ENCODE measurements at regions not wholly inside any gene's neighbourhood (a gene's known extent, or its start where the extent isn't known, plus 50 kb on each side); places are given as distances from the start of the nearest gene placed in this dataset.

- no peak overlapping the region for H3K4me3 ChIP-seq (ENCODE audit: low read depth, low read length)
- ChIA-PET CTCF (no interaction called here), POLR2A (no interaction called here)
- H3K9me3 ChIP-seq (ENCODE audit: control insufficient read depth, insufficient read depth, low read depth, low read length): no peaks in the 10 kb centered on the region
- no peaks in the 10 kb centered on the region for H3K36me3 ChIP-seq (ENCODE audit: control insufficient read depth in 2 of 2, insufficient read depth in 1 of 2, low read length in 2 of 2)
- H3K4me1 ChIP-seq (ENCODE audit: control insufficient read depth, insufficient read depth, low read length): no peaks in the 10 kb centered on the region
- no peak overlapping the region for H3K27ac ChIP-seq (ENCODE audit: extremely low read depth, low read depth, low read length)
- TF ChIP-seq BCL6B (tag by site-specific recombination; IDR thresholded peaks at IDR 0.05): no peak
- TF ChIP-seq ZNF513 (tag by site-specific recombination; IDR thresholded peaks at IDR 0.05): no peak
- TF ChIP-seq ZNF747 (tag by site-specific recombination; IDR thresholded peaks at IDR 0.05): no peak
- TF ChIP-seq ZBTB7A (tag by site-specific recombination; IDR thresholded peaks at IDR 0.05; ENCODE audit: low read depth): no peak
- TF ChIP-seq HOXC10 (CRISPR knock-in tag; IDR thresholded peaks at IDR 0.05): no peak
- no peak for TF ChIP-seq ZNF639 (tag by site-specific recombination; IDR thresholded peaks at IDR 0.05)
- TF ChIP-seq AEBP2 (tag by site-specific recombination; IDR thresholded peaks at IDR 0.05; ENCODE audit: borderline replicate concordance): no peak
- TF ChIP-seq ZNF280D (tag by site-specific recombination; IDR thresholded peaks at IDR 0.05): no peak
- no peak for TF ChIP-seq ZNF518A (tag by site-specific recombination; conservative IDR thresholded peaks at IDR 0.05; ENCODE audit: low read depth)
- no peak for TF ChIP-seq ZNF549 (tag by site-specific recombination; IDR thresholded peaks at IDR 0.05)
- no peak for TF ChIP-seq ZNF175 (tag by site-specific recombination; IDR thresholded peaks at IDR 0.05)
- TF ChIP-seq PRDM10 (tag by site-specific recombination; IDR thresholded peaks at IDR 0.05): no peak
- no peak for TF ChIP-seq ZNF596 (tag by site-specific recombination; IDR thresholded peaks at IDR 0.05)
- no peak for TF ChIP-seq GFI1B (tag by site-specific recombination; IDR thresholded peaks at IDR 0.05)
Measured at GRCh38 chr15:31579282-31579681, 252.6 kb downstream of the KLF13 start.

Data from HEK293 (cell line).